ENCODE measurements at regions not wholly inside any gene's neighbourhood (a gene's known extent, or its start where the extent isn't known, plus 50 kb on each side); places are given as distances from the start of the nearest gene placed in this dataset.

DNA sequence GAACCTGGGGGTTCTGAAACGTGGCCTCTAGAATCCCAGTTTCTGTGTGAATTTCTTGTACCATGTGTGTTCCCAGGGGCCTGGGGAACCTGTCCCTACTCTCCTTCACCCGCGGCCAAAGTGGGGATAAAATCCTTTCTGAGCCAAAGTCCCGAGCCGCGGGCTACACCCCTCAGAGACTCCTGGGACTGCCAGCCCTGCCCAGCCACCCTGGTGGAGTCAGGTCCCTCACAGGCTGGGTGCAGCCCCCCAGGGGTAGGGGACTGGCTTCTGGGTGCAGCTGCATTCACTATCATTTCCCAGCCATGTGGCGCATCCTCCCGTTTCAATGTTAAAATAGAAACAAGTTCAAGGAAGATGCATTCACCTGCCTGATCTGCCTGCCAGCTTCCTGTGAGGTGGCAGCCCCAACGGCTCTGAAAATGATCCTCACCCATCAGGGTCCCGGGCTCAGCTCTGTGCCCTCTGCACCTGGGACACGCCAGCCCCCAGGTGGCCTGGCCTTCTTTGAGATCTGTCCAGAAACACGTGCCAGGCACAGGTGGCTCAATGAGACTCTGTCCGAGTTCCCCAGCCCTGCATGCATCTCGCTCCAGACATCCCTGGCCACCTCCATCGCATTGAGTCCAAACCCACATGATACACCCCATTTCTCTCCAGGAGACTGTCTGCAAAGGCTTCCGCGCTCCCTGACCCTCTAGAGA is 338.8 kb downstream of the CTTN start:
- TF ChIP-seq POLR2A (IDR thresholded peaks at IDR 0.05; ENCODE audit: low read length) (no peak), GATA1 (IDR thresholded peaks at IDR 0.05; ENCODE audit: low read depth, low read length) (no peak)

All from erythroblast (primary cell).